ENCODE measurements at regions not wholly inside any gene's neighbourhood (a gene's known extent, or its start where the extent isn't known, plus 50 kb on each side); places are given as distances from the start of the nearest gene placed in this dataset.

DNA sequence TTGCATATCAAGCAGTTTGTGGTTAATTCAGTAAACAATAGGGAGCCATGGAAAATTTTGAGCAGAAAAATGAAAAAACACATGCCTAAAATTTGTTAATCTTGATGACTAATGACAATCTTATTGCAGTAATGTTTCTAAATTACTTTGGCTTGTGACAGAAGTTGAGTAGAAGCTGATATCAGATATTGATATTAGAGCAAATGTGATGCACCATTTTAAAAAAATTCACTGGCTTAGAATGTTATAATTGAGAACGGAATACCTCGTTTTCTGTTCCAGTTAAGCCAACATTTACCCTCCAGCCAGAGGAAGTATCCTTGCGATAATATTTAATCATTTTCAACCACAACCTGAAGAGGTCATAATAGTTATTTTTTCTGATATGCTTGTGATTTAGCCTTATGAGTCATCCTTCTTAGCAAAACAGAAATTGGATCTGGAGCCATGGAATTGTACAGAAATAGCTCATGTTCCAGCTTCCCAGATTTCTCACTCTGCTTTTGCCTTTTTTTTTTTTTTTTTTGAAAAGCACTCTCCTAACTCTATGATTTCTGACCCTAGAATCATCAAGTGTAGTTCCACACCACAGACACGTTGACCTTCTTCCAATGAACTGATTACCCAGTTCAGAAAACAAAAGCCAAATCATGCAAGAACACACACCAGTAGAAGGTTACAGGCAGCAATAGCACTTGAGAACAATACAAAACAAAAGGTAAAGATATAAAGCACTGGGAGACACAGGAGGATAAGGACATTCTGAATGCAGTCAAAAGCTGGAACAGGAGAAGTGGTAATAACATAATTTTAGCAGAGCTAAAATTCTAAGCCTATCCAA is 96.8 kb upstream of the PHYHIPL start:
- peaks cover 0 to 3% (median 0%) of the 10 kb centered on the region in 5 donors for H3K27me3 Mint-ChIP-seq

DNA sequence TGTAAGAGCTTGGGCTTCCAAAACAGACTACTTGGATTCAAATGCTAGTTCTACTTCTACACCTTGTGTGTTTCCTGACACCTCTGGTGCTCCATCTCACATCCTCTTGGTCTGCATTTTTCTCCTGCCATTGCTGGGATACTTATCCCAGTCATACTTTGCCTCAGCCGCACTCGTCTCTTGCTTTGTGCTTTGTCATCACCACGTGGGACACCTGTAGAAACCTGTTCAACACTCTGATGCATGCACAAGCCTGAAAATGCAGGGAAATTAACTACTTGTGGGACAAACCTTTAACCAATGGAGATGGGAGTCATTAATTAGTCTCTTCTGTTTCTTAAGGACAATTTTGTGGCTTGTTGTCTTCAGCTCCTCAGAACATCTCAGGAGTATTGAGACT is 94.2 kb upstream of the PHYHIPL start:
- Mint-ChIP-seq H3K27ac (no peak overlapping the region), H3K4me1 (no peaks in the 10 kb centered on the region), H3K36me3 (no peaks in the 10 kb centered on the region), H3K4me3 (no peak overlapping the region), H3K27me3 (no peaks in the 10 kb centered on the region), H3K9me3 (peaks cover 0 to 12% (median 0%) of the 10 kb centered on the region in 9 donors)
- no peak for ATAC-seq
- POLR2A ChIA-PET = no interaction called here
- no peak for DNase-seq

More for the DNA sequence above, 96.8 kb upstream of the PHYHIPL start:
- no peaks in the 10 kb centered on the region for H3K36me3 Mint-ChIP-seq
- POLR2A ChIA-PET = no interaction called here
- no peak overlapping the region for H3K4me3 Mint-ChIP-seq
- no peaks in the 10 kb centered on the region for H3K4me1 Mint-ChIP-seq
- DNase-seq = no peak
- no peak for ATAC-seq
- peaks cover 0 to 12% (median 0%) of the 10 kb centered on the region in 9 donors for H3K9me3 Mint-ChIP-seq
- H3K27ac Mint-ChIP-seq = no peak overlapping the region

DNA sequence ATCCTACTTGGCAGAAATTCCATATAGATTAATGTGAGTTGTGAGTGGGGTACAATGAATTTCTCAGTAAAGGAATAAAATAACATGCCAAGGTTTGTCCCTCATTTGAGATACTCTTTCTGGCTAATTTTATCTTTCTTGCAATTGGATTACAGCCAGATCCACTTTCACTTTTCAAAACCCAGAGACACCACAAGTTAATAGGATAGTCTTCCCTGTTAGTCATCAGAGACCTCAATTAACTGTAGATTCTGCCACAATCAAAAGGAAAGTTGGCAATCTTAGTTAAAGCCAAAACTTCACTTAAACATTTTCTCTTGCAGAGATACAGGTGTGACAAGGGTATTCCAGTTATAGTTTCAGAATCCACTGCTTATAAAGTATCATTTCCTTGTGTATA is 91.4 kb upstream of the PHYHIPL start:
- Mint-ChIP-seq H3K36me3 (no peaks in the 10 kb centered on the region), H3K9me3 (peaks cover 0 to 22% (median 2%) of the 10 kb centered on the region in 9 donors), H3K27me3 (peaks cover 0 to 3% (median 0%) of the 10 kb centered on the region in 5 donors), H3K4me1 (no peaks in the 10 kb centered on the region), H3K4me3 (no peak overlapping the region), H3K27ac (no peak overlapping the region)
- no peak for ATAC-seq
- DNase-seq = no peak
- POLR2A ChIA-PET = no interaction called here

DNA sequence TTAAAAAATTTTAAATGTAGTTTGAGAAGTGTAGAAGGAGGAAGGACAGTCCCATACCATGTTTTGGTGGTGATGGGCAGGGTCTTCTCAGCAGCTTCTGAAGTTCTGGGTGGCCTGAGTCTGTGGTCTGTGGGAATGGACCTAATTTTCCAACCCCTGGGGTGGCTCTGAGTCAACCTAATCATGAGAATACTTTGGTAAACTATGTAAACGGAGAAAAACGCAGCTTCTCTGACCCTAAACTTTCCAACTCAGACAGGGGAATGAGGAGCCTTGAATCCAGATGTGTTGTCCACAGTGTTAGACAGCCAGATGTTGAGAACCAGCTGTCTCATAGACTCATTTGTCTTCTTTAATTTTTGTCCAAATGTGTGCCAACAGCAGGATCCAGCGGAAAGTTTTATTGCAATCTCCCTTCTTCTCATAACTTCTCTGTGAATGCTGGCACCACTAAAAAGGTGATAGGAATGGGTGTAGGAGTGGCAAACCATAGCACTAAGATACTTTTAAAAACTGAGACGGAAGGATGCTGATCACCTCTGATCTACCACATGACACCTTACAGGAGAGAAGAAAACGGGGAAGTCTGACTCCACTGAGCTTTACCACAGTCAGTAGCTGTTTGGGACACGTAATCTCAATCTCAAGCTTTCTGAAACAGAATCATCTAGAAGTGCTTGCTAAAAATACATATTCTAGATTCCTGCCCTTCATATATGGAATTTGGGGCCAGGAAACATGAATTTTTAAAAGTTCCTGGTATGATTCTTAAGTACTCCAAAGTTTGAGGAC is 90.5 kb upstream of the PHYHIPL start:
- Mint-ChIP-seq H3K27ac (no peak overlapping the region), H3K4me3 (no peak overlapping the region), H3K27me3 (peaks cover 0 to 3% (median 0%) of the 10 kb centered on the region in 5 donors), H3K4me1 (no peaks in the 10 kb centered on the region), H3K9me3 (peaks cover 0 to 22% (median 2%) of the 10 kb centered on the region in 9 donors), H3K36me3 (no peaks in the 10 kb centered on the region)
- no peak for ATAC-seq
- POLR2A ChIA-PET = no interaction called here
- DNase-seq = no peak

DNA sequence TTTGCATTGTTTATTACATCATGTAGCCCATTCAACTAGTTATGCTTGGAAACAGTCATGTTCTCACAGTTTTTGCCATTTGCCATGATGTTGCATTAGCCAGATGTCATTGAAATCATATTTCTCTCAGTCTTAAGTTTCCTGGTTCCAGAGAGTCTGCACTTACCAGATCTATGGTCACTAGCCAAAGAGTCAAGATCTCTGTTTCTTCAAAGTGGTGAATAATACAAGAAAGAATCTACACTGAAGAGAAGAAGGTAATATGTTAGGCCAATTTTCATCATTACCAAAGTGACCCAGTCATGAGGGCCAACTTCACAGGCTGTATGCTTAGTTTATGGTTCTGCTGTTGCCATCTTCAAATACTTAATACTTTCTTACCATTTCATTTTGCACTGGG is 89.0 kb upstream of the PHYHIPL start:
- H3K36me3 Mint-ChIP-seq = no peaks in the 10 kb centered on the region
- POLR2A ChIA-PET = no interaction called here

DNA sequence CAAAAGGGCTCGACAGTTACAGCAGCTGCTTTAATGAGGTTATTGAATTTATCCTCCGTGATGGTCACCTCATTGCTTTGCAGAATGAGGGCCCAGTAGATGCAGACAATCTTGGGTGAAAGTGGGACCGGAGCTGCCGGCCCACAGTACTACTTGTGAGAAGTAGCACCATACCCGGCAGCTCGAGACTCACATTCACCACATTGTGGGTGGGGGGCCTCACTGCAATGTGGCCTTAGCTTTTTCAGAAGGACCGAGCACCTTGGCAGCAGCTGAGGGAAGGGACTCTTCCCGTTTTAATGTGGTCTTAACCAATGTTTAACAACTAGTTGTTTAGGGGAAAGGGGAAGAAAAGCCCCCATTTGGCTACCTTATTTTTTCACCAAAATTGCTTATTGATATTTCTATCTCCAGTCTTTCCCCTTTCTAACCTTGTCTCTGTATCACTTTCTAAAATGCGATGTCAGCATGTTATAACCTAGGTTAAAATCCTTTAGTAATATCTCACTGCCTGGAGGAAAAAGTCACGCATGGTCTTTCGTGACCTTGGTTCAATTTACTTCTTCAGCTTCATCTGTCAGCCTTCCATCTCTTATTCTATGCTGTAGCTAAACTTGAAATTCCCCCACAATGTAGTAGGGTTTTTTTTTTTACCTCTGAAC is 87.4 kb upstream of the PHYHIPL start:
- DNase-seq (no peak), ATAC-seq (no peak)
- POLR2A ChIA-PET = no interaction called here
- Mint-ChIP-seq H3K27me3 (peaks cover 0 to 3% (median 0%) of the 10 kb centered on the region in 5 donors), H3K4me1 (no peaks in the 10 kb centered on the region), H3K36me3 (no peaks in the 10 kb centered on the region), H3K27ac (no peak overlapping the region), H3K9me3 (peaks cover 0 to 10% (median 2%) of the 10 kb centered on the region in 9 donors), H3K4me3 (no peak overlapping the region)

More for the DNA sequence above, 89.0 kb upstream of the PHYHIPL start:
- peaks cover 0 to 3% (median 0%) of the 10 kb centered on the region in 5 donors for H3K27me3 Mint-ChIP-seq
- no peaks in the 10 kb centered on the region for H3K4me1 Mint-ChIP-seq
- H3K4me3 Mint-ChIP-seq = no peak overlapping the region
- H3K9me3 Mint-ChIP-seq = peaks cover 0 to 17% (median 2%) of the 10 kb centered on the region in 9 donors
- ATAC-seq (no peak), DNase-seq (no peak)
- peak overlapping the region in 1 of 10 donors; percentile 30 for H3K27ac Mint-ChIP-seq

DNA sequence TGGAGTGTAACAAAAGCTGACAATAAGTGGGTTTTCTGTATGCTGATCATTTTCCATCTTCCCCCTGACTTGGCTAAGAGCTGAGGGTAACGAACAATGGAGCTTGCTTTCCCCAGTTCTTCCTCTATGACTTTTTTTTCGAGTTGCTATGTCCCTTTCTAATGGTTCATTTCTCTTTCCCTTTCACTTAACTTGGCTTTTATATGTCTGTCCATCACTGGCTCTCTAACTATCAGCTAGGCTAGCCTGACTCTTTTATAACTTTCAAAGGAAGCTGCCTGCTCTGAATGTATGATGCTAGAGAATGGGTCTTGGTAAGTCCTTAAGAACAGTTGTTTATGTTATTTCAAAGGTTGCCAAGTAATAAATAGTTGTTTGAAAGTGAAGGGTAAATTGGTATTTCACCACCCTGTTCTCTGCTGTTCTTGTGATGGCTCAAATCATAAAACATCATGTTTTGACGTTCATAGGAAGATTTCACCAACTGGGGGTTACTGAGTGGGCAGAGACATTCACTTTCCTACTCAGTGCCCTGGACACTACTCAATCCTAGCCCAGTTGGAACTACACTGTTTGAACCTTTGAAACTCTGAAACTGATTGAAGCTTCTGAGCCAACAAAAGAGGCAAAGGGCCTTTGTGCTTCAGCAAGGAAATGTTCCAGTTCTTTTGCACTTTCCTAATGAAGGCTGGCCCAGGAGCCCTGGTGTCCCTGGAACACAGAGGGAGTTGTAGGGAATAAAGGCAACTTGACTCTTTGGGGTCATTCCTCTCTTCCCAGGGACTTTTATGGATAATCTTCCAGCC is 85.4 kb upstream of the PHYHIPL start:
- H3K9me3 Mint-ChIP-seq = peaks cover 0 to 14% (median 2%) of the 10 kb centered on the region in 9 donors
- H3K27me3 Mint-ChIP-seq = peaks cover 0 to 3% (median 0%) of the 10 kb centered on the region in 5 donors
- POLR2A ChIA-PET = no interaction called here
- no peaks in the 10 kb centered on the region for H3K36me3 Mint-ChIP-seq
- no peaks in the 10 kb centered on the region for H3K4me1 Mint-ChIP-seq
- DNase-seq = no peak
- no peak overlapping the region for H3K4me3 Mint-ChIP-seq
- no peak overlapping the region for H3K27ac Mint-ChIP-seq
- ATAC-seq = no peak

DNA sequence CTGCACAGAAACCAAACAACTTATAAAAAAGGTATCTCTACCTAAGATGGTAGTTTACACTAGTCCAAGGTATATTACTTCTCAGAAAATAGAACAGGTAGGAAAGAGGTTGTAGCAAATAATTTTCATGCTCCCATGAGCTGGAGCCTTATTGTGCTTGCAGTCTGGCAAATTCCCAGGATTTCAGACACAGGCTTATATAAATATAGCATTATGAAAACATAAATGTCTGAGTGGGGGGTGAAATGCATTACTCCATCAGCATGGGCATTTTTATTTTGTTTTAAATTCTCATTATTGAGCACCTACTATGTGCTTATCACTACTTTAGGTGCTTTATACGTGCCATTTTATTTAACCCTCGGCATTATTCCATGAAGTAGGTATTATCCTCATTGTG is 83.0 kb upstream of the PHYHIPL start:
- peaks cover 0 to 13% (median 0%) of the 10 kb centered on the region in 9 donors for H3K9me3 Mint-ChIP-seq
- DNase-seq (no peak), ATAC-seq (no peak)
- no peaks in the 10 kb centered on the region for H3K36me3 Mint-ChIP-seq
- no peaks in the 10 kb centered on the region for H3K27me3 Mint-ChIP-seq
- no peaks in the 10 kb centered on the region for H3K4me1 Mint-ChIP-seq
- POLR2A ChIA-PET = no interaction called here
- no peak overlapping the region for H3K27ac Mint-ChIP-seq
- H3K4me3 Mint-ChIP-seq = no peak overlapping the region

DNA sequence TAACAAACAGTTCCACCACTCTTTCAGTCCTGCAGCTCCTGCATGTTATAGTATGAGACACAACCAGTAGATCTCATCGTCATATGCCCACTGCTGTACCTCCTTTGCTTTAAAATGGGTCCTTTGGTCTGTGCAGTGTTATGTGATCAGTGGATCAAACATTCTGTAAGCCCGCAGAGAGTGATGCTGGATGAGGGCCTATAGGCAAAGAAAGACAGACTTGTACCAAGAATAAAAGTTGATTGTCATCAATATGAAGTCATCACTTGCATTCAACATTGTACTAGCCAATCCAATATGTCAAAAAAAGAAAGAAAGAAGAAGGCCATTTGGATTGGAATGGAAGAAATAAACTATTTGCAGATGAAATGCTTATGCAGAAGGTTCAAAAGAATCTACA is 79.8 kb upstream of the PHYHIPL start:
- no peaks in the 10 kb centered on the region for H3K36me3 Mint-ChIP-seq
- no peak overlapping the region for H3K4me3 Mint-ChIP-seq
- H3K4me1 Mint-ChIP-seq = no peaks in the 10 kb centered on the region
- no peak overlapping the region for H3K27ac Mint-ChIP-seq
- POLR2A ChIA-PET = no interaction called here
- H3K27me3 Mint-ChIP-seq = no peaks in the 10 kb centered on the region
- H3K9me3 Mint-ChIP-seq = peaks cover 0 to 8% (median 0%) of the 10 kb centered on the region in 9 donors
- no peak for ATAC-seq
- DNase-seq = no peak

DNA sequence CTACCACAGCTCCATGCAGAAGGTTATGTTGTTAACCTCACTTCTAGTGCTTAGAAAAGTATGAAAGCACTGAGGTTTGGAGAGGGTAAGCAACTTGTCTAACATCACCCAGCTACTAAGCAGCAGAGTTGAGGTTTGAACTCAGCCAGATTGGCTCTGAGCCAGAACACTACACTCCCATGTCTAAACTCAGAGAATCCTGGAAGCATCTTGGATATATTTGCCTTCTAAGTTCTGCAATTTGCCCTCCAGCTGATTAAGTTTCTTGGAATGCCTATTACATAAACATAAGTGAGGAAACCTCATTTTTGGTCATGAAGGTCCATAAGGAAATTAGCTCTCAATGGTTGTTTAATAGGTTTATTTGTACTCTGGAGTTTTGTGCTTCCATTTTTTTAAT is 78.1 kb upstream of the PHYHIPL start:
- DNase-seq = no peak
- Mint-ChIP-seq H3K27ac (no peak overlapping the region), H3K27me3 (no peaks in the 10 kb centered on the region), H3K36me3 (no peaks in the 10 kb centered on the region), H3K4me3 (no peak overlapping the region), H3K4me1 (no peaks in the 10 kb centered on the region), H3K9me3 (peaks cover 0 to 8% (median 0%) of the 10 kb centered on the region in 9 donors)
- POLR2A ChIA-PET = no interaction called here
- no peak for ATAC-seq

DNA sequence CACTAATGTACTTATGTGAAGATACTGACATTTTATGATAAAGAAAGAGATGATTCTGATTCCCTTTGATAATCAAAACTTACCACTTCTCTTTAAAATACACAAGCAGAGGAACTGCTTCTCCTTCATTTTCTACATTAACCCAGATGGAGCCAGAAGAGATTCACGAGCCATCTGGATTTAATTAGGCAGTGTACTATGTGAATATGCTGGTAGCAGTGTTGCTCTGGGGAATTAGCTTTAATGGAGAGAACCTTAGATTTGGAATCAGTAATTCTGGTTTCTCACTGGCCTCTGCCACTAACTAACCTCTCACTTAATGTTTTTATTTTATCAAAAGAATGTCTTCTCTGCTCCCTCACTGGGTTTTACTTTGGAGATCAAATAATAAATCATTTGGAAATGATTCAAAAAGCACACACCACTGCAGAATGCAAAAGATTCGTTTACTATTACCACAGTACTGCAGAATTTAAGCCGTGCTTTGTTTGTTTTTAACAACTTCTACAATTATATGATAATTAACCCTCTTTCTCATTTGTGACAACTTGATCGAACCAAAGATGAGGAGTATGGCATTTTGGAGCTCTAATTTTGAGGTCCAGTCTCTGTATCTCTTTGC is 77.5 kb upstream of the PHYHIPL start:
- Mint-ChIP-seq H3K4me3 (no peak overlapping the region), H3K27me3 (no peaks in the 10 kb centered on the region), H3K36me3 (no peaks in the 10 kb centered on the region), H3K9me3 (peaks cover 0 to 8% (median 0%) of the 10 kb centered on the region in 9 donors), H3K27ac (no peak overlapping the region), H3K4me1 (no peaks in the 10 kb centered on the region)
- POLR2A ChIA-PET = no interaction called here
- no peak for ATAC-seq
- DNase-seq = no peak

DNA sequence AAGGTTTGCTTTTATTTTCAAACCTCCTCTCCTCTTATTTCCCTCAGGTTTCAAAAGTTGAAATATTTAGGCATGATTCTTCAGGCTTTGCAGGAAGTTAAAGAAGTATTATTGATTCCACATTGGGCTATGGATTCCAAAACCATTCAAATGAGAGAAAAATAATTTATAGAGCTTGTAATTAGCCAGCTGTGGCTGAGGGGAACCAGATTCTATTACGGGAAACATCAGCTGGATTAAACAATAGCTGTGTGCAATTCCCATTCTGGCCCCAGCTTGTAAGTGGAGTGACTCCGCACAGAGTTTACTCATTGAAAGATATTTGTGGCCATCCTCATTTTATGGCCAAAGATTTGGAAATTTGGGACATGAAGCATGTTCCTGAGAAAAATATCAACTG is 77.0 kb upstream of the PHYHIPL start:
- H3K27me3 Mint-ChIP-seq = no peaks in the 10 kb centered on the region
- POLR2A ChIA-PET = no interaction called here
- no peaks in the 10 kb centered on the region for H3K36me3 Mint-ChIP-seq
- H3K27ac Mint-ChIP-seq = no peak overlapping the region
- H3K9me3 Mint-ChIP-seq = peaks cover 0 to 8% (median 0%) of the 10 kb centered on the region in 9 donors
- no peaks in the 10 kb centered on the region for H3K4me1 Mint-ChIP-seq
- H3K4me3 Mint-ChIP-seq = no peak overlapping the region
- ATAC-seq = no peak
- DNase-seq = no peak
